ENCODE measurements at regions not wholly inside any gene's neighbourhood (a gene's known extent, or its start where the extent isn't known, plus 50 kb on each side); places are given as distances from the start of the nearest gene placed in this dataset.

DNA sequence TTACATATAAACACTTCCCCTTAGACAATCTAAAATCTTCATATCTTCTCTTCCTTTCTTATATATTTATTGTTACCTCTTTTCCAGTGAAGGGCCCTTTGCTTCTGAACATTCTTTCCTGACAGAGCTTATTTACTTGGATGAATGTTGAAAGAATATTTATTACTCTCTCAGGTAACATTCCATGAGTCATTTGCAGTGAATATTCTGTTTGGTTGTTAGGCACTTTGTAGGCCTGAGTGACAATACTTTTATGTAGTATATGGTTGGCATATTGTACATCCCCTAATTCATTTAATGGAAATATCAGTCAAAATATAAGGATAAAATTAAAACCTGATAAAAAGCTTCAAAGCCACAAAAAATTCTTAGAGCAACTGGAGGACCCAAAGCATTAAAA is 260.9 kb upstream of the KCNMB2 start:
- H3K14ac ChIP-seq (ENCODE audit: insufficient read length) = no peak overlapping the region
- no peaks in the 10 kb centered on the region for H3K79me2 ChIP-seq (ENCODE audit: control insufficient read depth in 1 of 2, insufficient read depth in 2 of 2, low read length in 2 of 2)
- no peak overlapping the region for H3K9ac ChIP-seq (replicated peaks in 1 of 4; ENCODE audit: extremely low read depth in 1 of 4, low read depth in 3 of 4, low read length in 3 of 4)
- H4K91ac ChIP-seq (replicated peaks; ENCODE audit: insufficient read length, low read length) = no peak overlapping the region
- ChIA-PET CTCF (ENCODE audit: partially characterized antibody) (no interaction called here), POLR2A (ENCODE audit: partially characterized antibody) (no interaction called here)
- no peak overlapping the region for H3K56ac ChIP-seq (replicated peaks; ENCODE audit: insufficient read length, low read depth, low read length)
- TF ChIP-seq CREB1 (IDR thresholded peaks at IDR 0.05) = no peak
- TF ChIP-seq POLR2AphosphoS5 (IDR thresholded peaks at IDR 0.05; ENCODE audit: low read depth, low read length) = no peak
- no peak for TF ChIP-seq MAFK (IDR thresholded peaks at IDR 0.05; ENCODE audit: low read depth, low read length)
- no peak for TF ChIP-seq TEAD4 (IDR thresholded peaks at IDR 0.05; ENCODE audit: low read depth, low read length)
- TF ChIP-seq RBBP5 (IDR thresholded peaks at IDR 0.05; ENCODE audit: borderline replicate concordance, low read depth, low read length) = no peak
- no peak for TF ChIP-seq EGR1 (IDR thresholded peaks at IDR 0.05; ENCODE audit: borderline replicate concordance, low read depth, low read length)
- no peak overlapping the region for H2BK12ac ChIP-seq (ENCODE audit: low read depth, low read length)
- H3K18ac ChIP-seq (ENCODE audit: extremely low read depth, low read length) = no peak overlapping the region
- H3K36me3 ChIP-seq (ENCODE audit: control insufficient read depth in 2 of 4, insufficient read depth in 4 of 4, low read length in 3 of 4) = no peaks in the 10 kb centered on the region
- no peak overlapping the region for H3K4ac ChIP-seq (replicated peaks; ENCODE audit: insufficient read length, low read depth, low read length)
- H4K20me1 ChIP-seq (replicated peaks in 1 of 2; ENCODE audit: control insufficient read depth in 1 of 2, insufficient read depth in 2 of 2, low read length in 2 of 2) = no peaks in the 10 kb centered on the region
- H3K9me3 ChIP-seq (ENCODE audit: insufficient read depth in 2 of 2, low read depth in 1 of 2, low read length in 1 of 2) = no peaks in the 10 kb centered on the region
- FAIRE-seq (no peak), DNase-seq (ENCODE audit: low read depth in 1 of 2, low spot score in 2 of 2) (no peak)
- H3K27me3 ChIP-seq (replicated peaks in 1 of 4; ENCODE audit: control insufficient read depth in 3 of 4, extremely low read depth in 1 of 4, insufficient read depth in 3 of 4, low read length in 3 of 4) = peaks cover 0 to 1% (median 0%) of the 10 kb centered on the region in 4 experiments; a peak in 1 of 7 replicates
- H2BK15ac ChIP-seq (ENCODE audit: low read length) = no peak overlapping the region
- H3K4me1 ChIP-seq (replicated peaks in 1 of 4; ENCODE audit: control insufficient read depth in 3 of 4, insufficient read depth in 4 of 4, low read length in 3 of 4) = no peaks in the 10 kb centered on the region
- H4K8ac ChIP-seq (ENCODE audit: extremely low read depth, insufficient read depth, low read length) = no peak overlapping the region
- H2AFZ ChIP-seq (ENCODE audit: low read length) = no peak overlapping the region
- no peak overlapping the region for H3K27ac ChIP-seq (ENCODE audit: low read depth, low read length)
- no peak overlapping the region for H2BK20ac ChIP-seq (ENCODE audit: low read length)
- H3K4me2 ChIP-seq (ENCODE audit: insufficient read depth in 1 of 2, low read depth in 2 of 2, low read length in 2 of 2) = no peak overlapping the region
- H3K23ac ChIP-seq (ENCODE audit: insufficient read length) = no peak overlapping the region
- H3K79me1 ChIP-seq (ENCODE audit: low read depth, low read length) = no peaks in the 10 kb centered on the region
- no peaks in the 10 kb centered on the region; the same call in 1 of the 2 replicates for H3K23me2 ChIP-seq (ENCODE audit: low read depth, low read length)
- no peak overlapping the region for H2AK5ac ChIP-seq (ENCODE audit: low read depth, low read length)
- no peak overlapping the region for H2BK5ac ChIP-seq (ENCODE audit: low read depth, low read length)
- no peak overlapping the region for H4K5ac ChIP-seq (ENCODE audit: insufficient read length, low read depth, low read length)
- no peak overlapping the region for H2BK120ac ChIP-seq (replicated peaks; ENCODE audit: low read depth, low read length)
- no peak overlapping the region for H3K4me3 ChIP-seq (ENCODE audit: extremely low read depth in 1 of 4, insufficient read depth in 2 of 4, low read depth in 3 of 4, low read length in 4 of 4)
